ENCODE measurements at regions not wholly inside any gene's neighbourhood (a gene's known extent, or its start where the extent isn't known, plus 50 kb on each side); places are given as distances from the start of the nearest gene placed in this dataset.

GRCh38 chr18:2049986-2050385 is 521.3 kb downstream of the METTL4 start:
- Histone ChIP-seq H3K4me3 (ENCODE audit: low read length) (no peak overlapping the region), H3K9ac (ENCODE audit: extremely low read depth, low read length, poor library complexity, severe bottlenecking) (no peak overlapping the region), H3K9me3 (ENCODE audit: control insufficient read depth, low read length) (peaks cover 7% of the 10 kb centered on the region), H3K36me3 (ENCODE audit: control insufficient read depth, insufficient read depth, low read length) (no peaks in the 10 kb centered on the region), H3K27ac (ENCODE audit: low read depth, low read length) (no peak overlapping the region), H3K4me1 (ENCODE audit: control insufficient read depth, insufficient read depth, low read length) (no peaks in the 10 kb centered on the region), H3K27me3 (ENCODE audit: control insufficient read depth, insufficient read depth, low read length, poor library complexity, severe bottlenecking) (no peaks in the 10 kb centered on the region)
- Mint-ChIP-seq H3K4me1 (peaks cover 3% of the 10 kb centered on the region), H3K9me3 (peaks cover 2% of the 10 kb centered on the region), H3K4me3 (no peak overlapping the region), H3K27ac (no peak overlapping the region), H3K36me3 (ENCODE audit: low read depth) (no peaks in the 10 kb centered on the region), H3K27me3 (ENCODE audit: insufficient read depth) (no peaks in the 10 kb centered on the region)
- DNase-seq, result no peak
- WGBS, 2 experiments (ENCODE audit: insufficient coverage in 1 of 2, insufficient read length in 1 of 2), result 92% methylated on average over 3 to 4 of the region's 4 CpGs
- no peak for TF ChIP-seq CTCF (conservative IDR thresholded peaks at IDR 0.05)

GRCh38 chr18:2050702-2051201 is 520.6 kb downstream of the METTL4 start:
- peaks cover 3% of the 10 kb centered on the region for H3K4me1 Mint-ChIP-seq
- H3K4me3 Mint-ChIP-seq, result no peak overlapping the region
- peaks cover 7% of the 10 kb centered on the region for H3K9me3 ChIP-seq (ENCODE audit: control insufficient read depth, low read length)
- 90 to 96% methylated on average over 2 to 3 of the region's 3 CpGs for WGBS, 2 experiments (ENCODE audit: insufficient coverage in 1 of 2, insufficient read length in 1 of 2)
- no peak for DNase-seq
- H3K9me3 Mint-ChIP-seq, result peaks cover 2% of the 10 kb centered on the region
- H3K9ac ChIP-seq (ENCODE audit: extremely low read depth, low read length, poor library complexity, severe bottlenecking), result no peak overlapping the region
- H3K27ac Mint-ChIP-seq, result no peak overlapping the region
- no peaks in the 10 kb centered on the region for H3K36me3 Mint-ChIP-seq (ENCODE audit: low read depth)
- H3K27me3 ChIP-seq (ENCODE audit: control insufficient read depth, insufficient read depth, low read length, poor library complexity, severe bottlenecking), result no peaks in the 10 kb centered on the region
- H3K36me3 ChIP-seq (ENCODE audit: control insufficient read depth, insufficient read depth, low read length), result no peaks in the 10 kb centered on the region
- H3K4me1 ChIP-seq (ENCODE audit: control insufficient read depth, insufficient read depth, low read length), result no peaks in the 10 kb centered on the region
- TF ChIP-seq CTCF (conservative IDR thresholded peaks at IDR 0.05), result no peak
- no peak overlapping the region for H3K4me3 ChIP-seq (ENCODE audit: low read length)
- H3K27me3 Mint-ChIP-seq (ENCODE audit: insufficient read depth), result no peaks in the 10 kb centered on the region
- H3K27ac ChIP-seq (ENCODE audit: low read depth, low read length), result no peak overlapping the region

GRCh38 chr18:2053490-2054089 is 517.7 kb downstream of the METTL4 start:
- Histone ChIP-seq H3K4me1 (ENCODE audit: control insufficient read depth, insufficient read depth, low read length) (peaks cover 6% of the 10 kb centered on the region), H3K4me3 (ENCODE audit: low read length) (no peak overlapping the region), H3K9me3 (ENCODE audit: control insufficient read depth, low read length) (no peaks in the 10 kb centered on the region), H3K27me3 (ENCODE audit: control insufficient read depth, insufficient read depth, low read length, poor library complexity, severe bottlenecking) (no peaks in the 10 kb centered on the region), H3K9ac (ENCODE audit: extremely low read depth, low read length, poor library complexity, severe bottlenecking) (no peak overlapping the region), H3K27ac (ENCODE audit: low read depth, low read length) (no peak overlapping the region), H3K36me3 (ENCODE audit: control insufficient read depth, insufficient read depth, low read length) (no peaks in the 10 kb centered on the region)
- no peak for TF ChIP-seq CTCF (conservative IDR thresholded peaks at IDR 0.05)
- Mint-ChIP-seq H3K4me1 (peaks cover 20% of the 10 kb centered on the region), H3K36me3 (ENCODE audit: low read depth) (no peaks in the 10 kb centered on the region), H3K27me3 (ENCODE audit: insufficient read depth) (no peaks in the 10 kb centered on the region), H3K9me3 (no peaks in the 10 kb centered on the region), H3K4me3 (no peak overlapping the region), H3K27ac (no peak overlapping the region)
- DNase-seq, result no peak
- 100% methylated on average over 2 of the region's 3 CpGs; no CpG with 5 or more reads in 1 of the 2 experiments for WGBS, 2 experiments (ENCODE audit: insufficient coverage in 1 of 2, insufficient read length in 1 of 2)
